ENCODE measurements at regions not wholly inside any gene's neighbourhood (a gene's known extent, or its start where the extent isn't known, plus 50 kb on each side); places are given as distances from the start of the nearest gene placed in this dataset.

DNA sequence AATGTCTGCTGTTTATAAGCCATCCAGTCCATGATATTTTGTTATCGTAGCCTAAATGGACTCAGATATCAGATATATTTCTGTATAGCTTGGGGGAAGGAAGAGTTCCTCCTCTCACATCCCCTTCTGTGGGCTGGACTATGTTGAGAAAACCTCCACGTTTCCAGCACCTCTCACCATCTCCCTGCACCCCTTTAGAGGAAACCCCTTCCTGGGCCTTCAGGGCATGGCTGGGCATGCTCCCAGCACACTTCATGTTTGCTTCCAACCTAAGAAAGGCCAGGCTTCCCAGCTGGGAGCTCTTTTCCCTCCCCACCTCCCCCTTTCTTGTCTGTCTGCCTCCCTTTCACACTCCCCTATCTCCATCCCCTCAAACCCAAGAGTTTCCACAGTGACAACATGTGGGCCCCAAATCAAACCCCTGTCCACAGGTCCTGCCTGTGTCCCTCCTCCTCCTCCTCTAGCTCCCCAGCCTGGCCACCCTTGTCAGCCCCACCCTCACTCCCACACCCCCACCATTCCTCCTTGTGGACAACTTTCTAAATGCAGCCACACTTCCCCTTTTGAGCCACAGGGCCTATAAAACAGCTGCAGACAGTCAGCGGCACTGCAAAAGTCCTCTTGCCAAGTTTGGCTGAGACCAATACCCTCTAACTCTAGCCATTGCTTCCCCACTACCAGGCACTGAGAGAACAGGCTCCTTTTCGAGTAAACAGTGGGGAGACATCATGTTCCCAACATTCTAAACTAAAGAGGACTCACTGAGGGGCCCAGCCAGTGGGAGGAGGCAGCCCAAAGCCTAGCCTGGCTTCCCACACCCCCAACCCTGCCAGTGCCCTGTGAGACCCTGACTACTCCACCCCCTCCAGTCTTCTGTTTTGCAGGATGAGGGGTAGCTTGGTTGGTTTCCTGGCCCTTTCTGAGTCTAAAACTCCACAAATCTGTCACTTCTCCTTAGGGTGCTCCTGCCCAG lies 120.5 kb downstream of the ZFP36L2 start:
- DNase-seq (ENCODE audit: low spot score), result no peak

DNA sequence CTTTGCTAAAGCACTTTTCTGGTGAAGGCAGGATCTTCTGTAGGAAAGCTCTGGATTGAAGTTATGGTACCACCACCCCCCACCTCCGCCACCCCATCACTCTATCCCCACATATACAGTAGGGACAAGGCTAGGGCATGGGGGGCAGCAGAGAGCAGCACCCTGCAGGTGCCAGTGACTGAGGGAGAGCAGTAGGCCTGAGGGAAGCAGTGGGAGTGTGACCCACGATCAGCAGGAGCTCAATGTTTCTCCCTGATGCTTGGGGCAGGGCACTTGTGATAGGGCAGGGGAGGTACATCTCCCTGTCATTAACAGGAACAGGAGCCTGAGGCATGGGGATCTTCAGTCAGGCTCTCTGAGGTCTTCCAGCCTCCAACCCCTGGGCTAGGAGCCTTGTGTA lies 121.6 kb downstream of the ZFP36L2 start:
- DNase-seq (ENCODE audit: low spot score), result no peak

GRCh38 chr2:43104106-43104505 lies 122.3 kb downstream of the ZFP36L2 start:
- DNase-seq (ENCODE audit: low spot score), result no peak

- DNase-seq (ENCODE audit: low spot score), result no peak
These were observed 123.4 kb downstream of the ZFP36L2 start for GRCh38 chr2:43103093-43103404.

DNA sequence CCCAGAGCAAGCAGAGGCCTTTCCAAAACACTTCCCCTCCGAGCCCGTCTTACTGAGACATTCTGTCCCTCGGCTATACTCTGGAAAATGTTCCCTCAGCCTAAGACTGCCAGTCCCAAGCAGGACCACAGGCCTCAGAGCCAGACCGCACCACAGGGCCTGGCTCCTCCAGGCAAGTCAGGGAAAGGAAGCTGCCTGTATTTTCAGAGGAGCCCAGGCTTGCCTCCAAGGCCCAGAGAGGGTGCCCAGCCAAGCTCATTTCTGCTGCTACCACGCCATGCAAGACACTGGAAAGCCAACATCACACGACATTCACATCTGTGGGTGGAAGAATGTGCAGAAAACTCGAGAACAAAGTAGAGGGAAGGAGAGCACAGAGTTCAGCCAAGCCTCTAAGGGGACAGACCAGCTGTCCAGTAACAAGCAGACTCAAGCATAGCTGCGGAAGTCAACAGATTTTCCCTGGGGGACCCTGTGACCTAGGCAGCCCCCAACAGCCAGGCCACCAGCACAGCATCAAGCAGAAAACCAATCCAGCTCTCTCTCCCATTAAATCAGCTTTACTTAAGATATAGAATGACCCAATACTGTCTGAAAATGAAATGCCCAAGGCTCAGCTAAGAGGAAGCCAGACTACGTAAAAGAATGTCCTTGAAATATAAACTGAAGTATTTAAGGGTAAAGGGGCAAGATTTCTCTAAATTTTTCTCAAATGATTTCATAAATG lies 123.9 kb downstream of the ZFP36L2 start:
- DNase-seq (ENCODE audit: low spot score), result no peak

DNA sequence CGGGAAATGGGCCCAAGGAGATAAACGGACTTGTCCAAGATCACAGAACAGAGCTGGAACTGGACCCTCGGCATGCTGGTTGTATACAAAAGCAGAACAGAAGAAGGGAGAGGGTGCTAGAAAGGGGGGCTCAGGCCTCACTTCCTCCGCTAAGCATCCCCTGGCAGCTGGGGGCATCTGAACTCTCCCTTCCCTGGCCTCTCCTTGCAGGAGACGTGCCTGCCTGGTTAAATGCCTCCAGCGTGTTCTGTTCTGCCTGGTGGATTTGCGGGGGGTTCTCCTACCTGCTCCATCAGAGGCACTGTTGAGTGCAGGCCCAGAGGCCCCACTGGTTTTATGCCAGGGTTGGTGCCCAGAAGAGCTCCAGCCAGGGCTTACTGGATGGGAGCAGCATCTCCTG lies 124.7 kb downstream of the ZFP36L2 start:
- no peak for DNase-seq (ENCODE audit: low spot score)

- peak; percentile 74 for DNase-seq (ENCODE audit: low spot score)
These were observed 125.3 kb downstream of the ZFP36L2 start for GRCh38 chr2:43100883-43101662.

DNA sequence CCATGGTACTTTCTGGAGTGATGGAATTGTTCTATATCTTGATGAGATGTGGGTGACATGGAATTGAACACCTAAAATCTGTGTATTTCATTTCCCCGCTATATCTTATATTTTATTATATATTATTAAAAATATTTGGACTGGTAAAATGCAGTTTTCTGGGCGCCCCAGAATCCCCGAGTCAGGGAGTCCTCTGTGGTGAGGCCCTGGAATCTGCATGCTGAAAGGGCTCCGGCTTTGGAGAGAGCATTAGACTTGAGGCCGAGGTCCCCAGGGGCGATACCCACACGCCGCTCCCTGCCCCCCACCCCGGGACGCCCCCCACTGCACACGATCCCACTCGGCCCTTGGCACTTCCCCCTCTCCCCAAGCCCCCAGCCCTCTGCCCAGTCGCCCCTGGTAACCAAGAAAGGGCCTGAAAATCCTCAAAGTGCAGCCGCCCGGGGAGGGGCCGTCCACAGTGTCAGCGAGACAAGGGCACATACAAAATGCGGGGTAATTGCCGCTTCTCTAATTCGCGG lies 126.0 kb downstream of the ZFP36L2 start:
- no peak for DNase-seq (ENCODE audit: low spot score)

GRCh38 chr2:43099797-43100196 lies 126.6 kb downstream of the ZFP36L2 start:
- DNase-seq (ENCODE audit: low spot score), result no peak

GRCh38 chr2:43098539-43098938 lies 127.9 kb downstream of the ZFP36L2 start:
- DNase-seq (ENCODE audit: low spot score), result no peak

GRCh38 chr2:43097644-43098408 lies 128.6 kb downstream of the ZFP36L2 start:
- DNase-seq (ENCODE audit: low spot score), result no peak

DNA sequence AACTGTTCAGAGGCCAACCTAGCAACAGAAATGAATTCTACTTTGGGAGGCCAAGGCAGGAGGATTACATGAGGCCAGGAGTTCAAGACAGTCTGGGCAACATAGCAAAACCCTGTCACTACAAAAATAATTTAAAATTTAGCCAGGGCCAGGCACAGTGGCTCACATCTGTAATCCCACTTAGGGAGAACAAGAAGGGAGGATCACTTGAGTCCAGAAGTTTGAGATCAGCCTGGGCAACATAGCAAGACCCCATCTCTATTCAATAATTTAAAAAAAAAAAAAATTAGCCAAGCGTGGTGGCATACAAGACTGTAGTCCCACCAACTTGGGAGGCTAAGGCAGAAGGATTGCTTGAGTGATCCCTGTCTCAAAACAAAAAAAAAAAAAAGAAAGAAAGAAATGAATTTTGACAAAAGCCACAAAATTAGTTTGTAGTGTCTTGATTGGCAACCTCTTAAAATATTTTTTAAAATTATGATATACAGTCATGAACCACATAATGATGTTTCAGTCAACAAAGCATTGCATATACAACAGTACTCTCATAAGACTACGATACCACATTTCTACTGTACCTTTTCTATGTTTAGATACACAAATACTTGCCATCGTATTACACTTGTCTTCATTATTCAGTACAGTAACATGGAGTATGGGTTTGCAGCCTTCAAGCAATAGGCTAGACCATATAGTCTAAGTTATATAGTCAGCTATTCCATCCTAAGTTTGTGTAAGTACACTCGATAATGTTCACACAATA lies 130.7 kb downstream of the ZFP36L2 start:
- DNase-seq (ENCODE audit: low spot score), result no peak

GRCh38 chr2:43092520-43093179 lies 133.8 kb downstream of the ZFP36L2 start:
- DNase-seq (ENCODE audit: low spot score), result no peak

DNA sequence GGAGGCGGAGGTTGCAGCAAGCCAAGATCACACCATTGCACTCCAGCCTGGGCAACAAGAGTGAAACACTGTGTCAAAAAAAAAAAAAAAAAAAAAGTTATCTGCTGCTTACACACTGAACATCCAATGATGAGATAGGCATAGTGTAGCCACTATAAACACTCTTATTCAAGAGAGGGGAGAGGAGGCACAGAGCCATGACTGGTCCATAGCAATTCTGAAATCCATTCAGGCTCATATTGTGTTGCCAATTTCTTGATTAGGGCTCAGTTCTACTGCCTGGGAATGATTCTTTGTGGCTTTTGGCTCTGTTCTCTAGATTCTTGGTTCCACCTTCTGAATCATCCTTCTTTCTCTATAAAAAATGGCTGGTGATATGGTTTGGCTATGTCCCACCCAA lies 136.1 kb downstream of the ZFP36L2 start:
- no peak for DNase-seq (ENCODE audit: low spot score)

GRCh38 chr2:43088143-43089073 lies 138.0 kb downstream of the ZFP36L2 start:
- no peak for DNase-seq (ENCODE audit: low spot score)

DNA sequence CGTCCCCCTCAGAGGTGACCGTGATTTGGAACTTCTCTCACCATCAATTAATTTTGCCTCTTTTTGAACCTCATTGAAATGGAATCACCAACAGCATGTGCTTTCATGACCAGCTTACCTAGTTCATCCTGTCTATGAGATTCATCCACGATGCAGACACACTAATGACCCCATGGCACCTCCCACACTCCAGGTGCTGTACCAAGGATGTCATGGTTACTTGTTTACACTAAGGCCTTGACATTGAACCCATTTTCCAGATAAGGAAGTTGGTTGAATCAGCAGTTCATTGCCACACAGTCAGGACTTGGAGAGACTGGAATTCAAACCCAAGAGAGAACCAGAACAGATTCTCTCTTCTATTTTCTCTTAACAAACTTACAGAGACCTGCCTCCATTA lies 139.0 kb downstream of the ZFP36L2 start:
- no peak for DNase-seq (ENCODE audit: low spot score)

GRCh38 chr2:43086451-43087221 lies 139.8 kb downstream of the ZFP36L2 start:
- peak; percentile 72 for DNase-seq (ENCODE audit: low spot score)

DNA sequence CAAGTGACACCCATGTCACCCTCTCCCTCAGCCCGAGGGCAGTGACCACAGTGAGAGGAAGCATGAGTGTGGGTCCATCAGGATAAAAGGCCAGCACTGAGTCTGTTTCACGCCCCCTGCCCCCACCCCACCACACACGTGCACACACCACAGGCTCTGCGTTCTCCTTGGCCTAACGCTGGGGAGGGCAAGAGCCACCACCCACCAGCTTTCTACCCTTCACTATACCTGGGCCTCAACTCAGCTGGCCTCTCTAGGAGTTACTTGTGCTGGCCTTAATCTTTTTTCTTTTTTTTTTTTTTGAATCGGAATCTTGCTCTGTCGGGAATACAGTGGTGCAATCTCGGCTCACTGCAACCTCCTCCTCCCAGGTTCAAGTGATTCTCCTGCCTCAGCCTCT lies 140.5 kb downstream of the ZFP36L2 start:
- DNase-seq (ENCODE audit: low spot score), result no peak
